GM13977 (cell line): ENCODE measurements at regions not wholly inside any gene's neighbourhood (a gene's known extent, or its start where the extent isn't known, plus 50 kb on each side); places are given as distances from the start of the nearest gene placed in this dataset.

Experiments used
- DNase-seq: peaks from one replicate; pipeline ENCODE4 v3.0.0; 2012; ENCODE audit warnings: low spot score
- in situ Hi-C: fragments of 300-500 bp; cut with MboI; formaldehyde crosslinking; loops from one replicate; pipeline ENCODE4 v1.12.0; 2022; ENCODE audit warnings: low sequenced_read_pairs, low pct_unique_long_range_greater_than_20kb, mixed read lengths, inconsistent platforms; ENCODE audit not compliant: unreplicated experiment
- TF ChIP-seq, protein P1 (sequence below): IDR thresholded peaks from 2 replicates; pipeline ENCODE4 v1.5.1; 2012; ENCODE audit warnings: mild to moderate bottlenecking, control low read depth; ENCODE audit not compliant: insufficient read depth; ENCODE audit errors: extremely low read depth, missing control alignments

DNA sequence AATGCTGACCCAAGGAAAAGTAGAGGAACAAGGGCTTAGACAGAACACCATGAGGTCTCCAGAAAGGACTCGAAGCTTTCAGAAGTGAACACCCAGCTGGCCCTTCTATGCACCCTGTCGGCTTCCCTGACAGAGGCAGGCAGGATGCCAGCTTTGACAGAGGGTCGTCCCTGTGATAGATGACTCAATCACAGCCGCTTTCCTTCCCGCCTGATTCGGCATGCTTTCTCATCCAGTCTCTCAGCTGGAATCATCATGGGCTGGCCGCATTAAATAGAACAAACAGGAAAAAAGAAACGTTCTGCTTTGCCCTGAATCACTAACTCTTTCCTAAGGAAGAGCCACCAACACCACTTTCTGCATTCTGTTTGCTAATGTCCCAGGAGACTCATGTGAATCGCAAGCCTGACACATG, 140.3 kb upstream of the RAB12 start:
- in situ Hi-C loops: no loop called here
- no peak for DNase-seq
- TF ChIP-seq, protein P1, sequence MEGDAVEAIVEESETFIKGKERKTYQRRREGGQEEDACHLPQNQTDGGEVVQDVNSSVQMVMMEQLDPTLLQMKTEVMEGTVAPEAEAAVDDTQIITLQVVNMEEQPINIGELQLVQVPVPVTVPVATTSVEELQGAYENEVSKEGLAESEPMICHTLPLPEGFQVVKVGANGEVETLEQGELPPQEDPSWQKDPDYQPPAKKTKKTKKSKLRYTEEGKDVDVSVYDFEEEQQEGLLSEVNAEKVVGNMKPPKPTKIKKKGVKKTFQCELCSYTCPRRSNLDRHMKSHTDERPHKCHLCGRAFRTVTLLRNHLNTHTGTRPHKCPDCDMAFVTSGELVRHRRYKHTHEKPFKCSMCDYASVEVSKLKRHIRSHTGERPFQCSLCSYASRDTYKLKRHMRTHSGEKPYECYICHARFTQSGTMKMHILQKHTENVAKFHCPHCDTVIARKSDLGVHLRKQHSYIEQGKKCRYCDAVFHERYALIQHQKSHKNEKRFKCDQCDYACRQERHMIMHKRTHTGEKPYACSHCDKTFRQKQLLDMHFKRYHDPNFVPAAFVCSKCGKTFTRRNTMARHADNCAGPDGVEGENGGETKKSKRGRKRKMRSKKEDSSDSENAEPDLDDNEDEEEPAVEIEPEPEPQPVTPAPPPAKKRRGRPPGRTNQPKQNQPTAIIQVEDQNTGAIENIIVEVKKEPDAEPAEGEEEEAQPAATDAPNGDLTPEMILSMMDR: no peak

DNA sequence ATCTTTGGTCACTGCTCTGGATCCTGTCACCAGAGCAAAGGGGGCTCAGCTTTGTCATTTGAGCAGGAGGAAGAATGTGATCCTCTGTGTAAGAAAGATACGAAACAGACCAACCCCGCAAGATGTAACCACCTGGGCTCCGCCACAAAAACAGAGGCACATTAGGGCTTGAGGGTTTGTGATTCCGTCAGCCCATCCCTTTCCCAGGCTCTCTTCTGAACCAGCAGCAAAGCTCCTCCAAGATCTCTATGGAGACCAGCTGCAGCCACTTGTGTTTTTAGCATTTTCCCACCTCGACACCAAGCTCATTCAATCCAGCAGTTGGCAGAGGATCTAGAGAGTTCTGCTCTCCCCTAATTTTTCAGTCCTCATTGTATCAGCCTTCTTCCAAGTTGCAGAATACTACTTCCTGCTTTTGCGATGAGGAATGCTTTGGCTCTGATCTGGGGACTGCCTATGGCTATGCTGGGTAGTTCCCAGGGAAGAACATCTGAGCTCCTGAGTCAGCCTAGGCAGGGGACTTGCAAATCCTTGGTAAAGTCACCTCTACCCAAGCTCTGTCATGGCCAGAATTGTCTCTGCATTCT, 139.6 kb upstream of the RAB12 start:
- in situ Hi-C loops: no loop called here
- TF ChIP-seq, protein P1: no peak
- no peak for DNase-seq

DNA sequence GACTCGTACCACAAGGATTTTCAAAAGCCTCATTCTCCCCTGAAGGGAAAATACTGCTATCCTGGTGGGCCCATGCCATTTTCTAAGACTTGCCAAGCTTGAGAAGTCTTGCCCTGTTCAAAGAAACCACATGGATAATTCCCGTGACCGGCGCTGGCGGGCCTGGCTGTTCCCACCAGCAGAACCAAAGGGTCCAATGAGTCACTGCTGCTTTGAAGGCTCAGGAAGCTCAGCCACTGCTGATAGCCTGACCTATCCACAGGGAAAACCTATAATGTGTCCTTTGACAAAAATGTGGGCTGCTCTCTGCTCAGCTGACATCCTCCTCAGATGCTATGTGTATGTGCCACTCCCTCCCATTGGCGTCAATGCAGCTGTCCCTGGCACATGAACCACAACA, 137.9 kb upstream of the RAB12 start:
- in situ Hi-C loops: no loop called here
- no peak for DNase-seq
- TF ChIP-seq, protein P1: no peak

DNA sequence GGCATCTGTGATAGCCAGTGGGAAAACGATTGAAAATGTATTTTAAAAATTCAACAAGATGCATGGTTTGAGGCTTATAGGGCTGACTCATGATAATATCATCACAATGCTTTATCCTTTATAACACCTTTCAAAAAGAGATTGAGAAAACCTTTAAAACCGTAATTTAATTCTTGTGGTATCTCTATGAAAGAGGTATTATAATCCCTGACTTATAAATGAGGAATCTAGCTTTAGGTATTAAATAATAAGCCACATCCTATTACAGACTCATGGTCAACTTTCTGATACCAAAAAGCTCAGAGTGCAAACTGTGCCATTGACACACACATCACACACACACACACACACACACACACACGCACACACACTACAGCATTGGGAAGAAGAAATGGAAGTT, 134.6 kb upstream of the RAB12 start:
- TF ChIP-seq, protein P1: no peak
- no peak for DNase-seq
- in situ Hi-C loops: no loop called here

DNA sequence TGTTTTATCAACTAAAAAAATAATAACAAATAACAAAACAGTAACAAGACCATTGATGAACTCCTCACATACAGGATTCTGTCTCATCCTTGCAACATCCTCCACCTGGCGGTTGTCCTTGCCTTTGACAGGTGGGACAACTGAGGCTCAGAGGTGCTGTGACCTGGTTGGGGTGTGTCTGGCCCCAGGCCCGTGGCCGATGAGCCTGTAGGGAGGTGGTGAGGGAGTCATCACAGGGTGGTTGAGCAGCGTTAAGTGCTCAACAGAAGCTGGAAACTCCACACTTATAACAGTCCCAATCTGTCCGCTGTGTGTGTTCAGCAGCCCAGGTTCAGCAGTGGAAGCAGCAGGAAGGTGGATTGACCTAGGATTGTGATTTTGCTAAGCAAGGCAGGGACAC, 131.6 kb upstream of the RAB12 start:
- no peak for DNase-seq
- TF ChIP-seq, protein P1: no peak
- in situ Hi-C loops: no loop called here

DNA sequence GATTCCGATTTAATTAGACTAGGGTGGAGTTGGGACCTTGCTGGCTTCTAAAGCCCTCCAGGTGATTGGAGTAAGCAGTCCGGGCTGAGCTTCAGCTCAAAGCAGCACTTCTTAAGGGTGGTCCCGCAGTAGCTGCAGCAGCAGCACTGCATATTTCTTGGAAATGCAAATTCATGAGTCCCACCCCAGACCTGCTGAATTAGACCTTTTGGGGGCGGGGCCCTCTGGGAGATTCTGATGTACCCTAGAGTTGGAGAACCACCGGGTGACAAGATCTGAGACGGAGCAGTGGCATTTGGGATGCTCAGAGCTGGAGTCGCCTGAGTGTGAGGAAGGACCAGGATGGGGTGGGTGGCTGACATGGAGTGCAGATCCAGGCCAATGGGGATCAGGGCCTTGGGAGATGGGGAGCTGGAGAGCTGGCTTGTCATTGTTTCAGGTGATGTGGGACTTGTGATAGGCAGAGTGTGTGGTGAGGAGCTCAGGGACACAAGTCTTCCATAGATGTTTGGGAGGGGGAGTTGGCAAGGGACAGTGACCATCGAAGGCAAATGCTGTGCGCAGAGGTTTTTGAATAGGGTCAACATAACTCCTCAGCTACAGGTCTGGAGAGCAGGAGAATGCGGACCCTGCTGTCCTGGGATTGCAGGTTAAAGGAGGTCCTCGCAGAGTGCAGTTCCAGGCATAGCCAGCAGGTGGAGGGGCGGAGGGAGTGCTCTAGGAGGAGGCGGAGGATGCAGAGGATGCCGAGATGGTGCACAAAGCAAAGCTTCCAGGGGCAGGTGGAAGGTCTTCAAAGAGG, 130.9 kb upstream of the RAB12 start:
- DNase-seq: peak; percentile 79
- TF ChIP-seq, protein P1: peak; percentile 88
- in situ Hi-C loops: no loop called here
